ENCODE measurements at regions not wholly inside any gene's neighbourhood (a gene's known extent, or its start where the extent isn't known, plus 50 kb on each side); places are given as distances from the start of the nearest gene placed in this dataset.
"Not testable (repeated sequence)": the region's sequence is repeated elsewhere in the genome, so short reads cannot be mapped to it uniquely, and the experiment has no call there.

- ATAC-seq (no peak), DNase-seq (no peak)
- intact Hi-C loops (cut with DNase I, micrococcal nuclease): no loop called here
Observed at GRCh38 chr10:26621243-26621888, 76.1 kb upstream of the PDSS1 start.

GRCh38 chr10:26621889-26622711, 75.4 kb upstream of the PDSS1 start:
- peak; percentile 91 for ATAC-seq
- intact Hi-C loops (cut with DNase I, micrococcal nuclease): no loop called here

DNA sequence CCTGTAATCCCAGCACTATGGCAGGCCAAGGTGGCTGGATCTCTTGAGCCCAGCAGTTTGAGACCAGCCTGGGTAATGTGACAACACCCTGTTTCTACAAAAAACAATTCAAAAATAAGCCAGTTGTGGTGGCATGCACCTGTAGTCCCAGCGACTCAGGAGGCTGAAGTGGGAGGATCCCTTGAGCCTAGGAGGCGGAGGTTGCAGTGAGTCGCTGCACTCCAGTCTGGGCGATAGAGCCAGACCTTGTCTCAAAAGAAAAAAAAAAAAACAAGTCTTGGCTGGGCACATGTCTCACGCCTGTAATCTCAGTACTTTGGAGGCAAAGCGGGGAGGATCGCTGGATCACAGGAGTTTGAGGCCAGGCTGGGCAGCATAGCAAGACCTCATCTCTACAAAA, 74.6 kb upstream of the PDSS1 start:
- intact Hi-C loops (cut with DNase I, micrococcal nuclease): no loop called here
- DNase-seq (no peak), ATAC-seq (peak; percentile 33)

More at GRCh38 chr10:26621889-26622711, 75.4 kb upstream of the PDSS1 start:
- peak; percentile 47 to 65 for DNase-seq

DNA sequence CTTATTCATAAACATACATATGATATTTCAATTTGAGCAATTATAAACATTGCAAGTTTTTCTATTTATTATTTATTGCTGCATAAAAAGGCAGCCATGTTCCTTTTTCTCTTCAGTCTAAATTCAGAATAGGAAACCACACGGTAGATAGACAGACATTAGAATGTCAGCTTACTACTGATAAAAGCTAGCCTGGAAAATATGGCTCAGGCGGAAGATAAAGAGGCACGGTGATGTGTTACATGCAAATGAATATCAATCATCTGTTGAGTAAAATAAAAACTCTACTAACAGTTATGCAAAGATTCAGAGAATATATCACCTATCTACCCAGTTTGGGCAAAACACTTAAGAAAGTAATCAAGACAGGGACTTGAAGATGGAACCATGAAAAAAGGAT, 73.5 kb upstream of the PDSS1 start:
- ATAC-seq: no peak
- DNase-seq: no peak
- intact Hi-C loops (cut with DNase I, micrococcal nuclease): no loop called here

- intact Hi-C loops (cut with DNase I, micrococcal nuclease): no loop called here
- no peak for DNase-seq
- no peak for ATAC-seq
Observed at GRCh38 chr10:26626066-26626465, 71.4 kb upstream of the PDSS1 start.

GRCh38 chr10:26627324-26627723, 70.2 kb upstream of the PDSS1 start:
- DNase-seq (no peak), ATAC-seq (peak; percentile 46)
- intact Hi-C loops (cut with DNase I, micrococcal nuclease): no loop called here

GRCh38 chr10:26628395-26628794, 69.1 kb upstream of the PDSS1 start:
- ATAC-seq (no peak), DNase-seq (no peak)
- intact Hi-C loops (cut with DNase I, micrococcal nuclease): no loop called here

- intact Hi-C loops (cut with DNase I, micrococcal nuclease); ATAC-seq; DNase-seq: not testable (repeated sequence)
Observed at GRCh38 chr10:26632171-26632570, 65.3 kb upstream of the PDSS1 start.

DNA sequence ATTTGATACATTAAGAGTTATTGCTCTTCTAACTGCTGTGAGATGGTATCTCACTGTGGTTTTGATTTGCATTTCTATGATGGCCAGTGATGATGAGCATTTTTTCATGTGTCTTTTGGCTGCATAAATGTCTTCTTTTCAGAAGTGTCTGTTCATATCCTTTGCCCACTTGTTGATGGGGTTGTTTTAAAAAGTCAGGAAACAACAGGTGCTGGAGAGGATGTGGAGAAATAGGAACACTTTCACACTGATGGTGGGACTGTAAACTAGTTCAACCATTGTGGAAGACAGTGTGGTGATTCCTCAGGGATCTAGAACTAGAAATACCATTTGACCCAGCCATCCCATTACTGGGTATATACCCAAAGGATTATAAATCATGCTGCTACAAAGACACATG, 63.4 kb upstream of the PDSS1 start:
- intact Hi-C loops (cut with DNase I, micrococcal nuclease); ATAC-seq; DNase-seq: not testable (repeated sequence)

DNA sequence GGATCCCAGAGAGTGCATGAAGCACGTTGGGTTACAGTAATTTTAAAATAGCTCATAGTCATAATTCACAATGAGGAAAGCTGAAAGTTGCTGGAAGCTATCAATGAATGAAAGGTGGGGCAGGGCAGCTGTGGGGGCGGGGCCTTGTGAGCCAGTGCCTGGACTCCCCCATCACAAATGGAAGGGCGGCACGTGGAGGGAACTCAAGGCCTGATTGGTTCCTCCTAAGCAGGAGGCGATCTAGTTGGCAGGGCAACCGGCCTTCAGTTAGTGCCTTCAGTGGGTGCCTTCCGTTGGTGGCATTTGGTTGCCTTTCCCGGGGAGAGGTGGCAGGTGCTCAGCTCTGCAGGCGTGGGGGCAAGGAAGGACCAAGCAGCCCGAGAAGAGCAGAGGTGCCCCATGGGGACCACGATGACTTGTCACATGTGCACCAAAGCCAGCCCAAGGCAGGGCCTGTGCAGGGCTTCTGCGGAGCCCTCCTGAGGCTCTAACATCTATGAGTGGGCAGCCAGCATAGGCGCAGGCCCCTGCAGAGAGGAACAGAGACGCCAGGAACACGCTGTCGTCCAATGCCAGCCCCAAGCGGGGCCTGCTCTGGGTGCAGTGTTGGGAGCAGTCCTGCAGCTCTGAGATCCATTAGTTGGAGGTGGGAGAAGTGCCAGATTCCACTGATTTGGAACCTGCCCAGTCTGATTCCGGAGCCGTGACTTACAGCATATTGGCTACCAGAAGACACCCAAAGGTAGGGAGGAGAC, 59.8 kb upstream of the PDSS1 start:
- no peak for ATAC-seq
- intact Hi-C loops (cut with DNase I, micrococcal nuclease): no loop called here
- DNase-seq: no peak

DNA sequence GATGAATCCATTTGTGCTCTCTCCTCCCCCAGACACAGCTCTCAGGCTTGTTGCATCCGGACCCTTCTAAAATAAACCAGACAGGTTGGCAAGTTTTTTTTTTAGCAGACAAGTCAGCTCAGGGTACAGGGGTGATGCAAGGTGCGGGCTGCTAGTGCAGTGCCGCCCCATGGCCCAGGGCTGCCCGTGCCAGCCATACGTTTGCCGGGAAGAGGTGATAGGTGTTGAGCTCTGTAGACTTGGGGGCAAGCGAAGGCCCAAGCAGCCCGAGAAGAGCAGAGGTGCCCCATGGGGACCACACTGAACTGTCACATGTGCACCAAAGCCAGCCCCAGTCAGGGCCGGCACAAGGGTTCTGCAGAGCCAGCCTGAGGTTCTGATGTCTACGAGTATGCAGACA, 57.1 kb upstream of the PDSS1 start:
- ATAC-seq (no peak), DNase-seq (no peak)
- intact Hi-C loops (cut with DNase I, micrococcal nuclease): no loop called here

DNA sequence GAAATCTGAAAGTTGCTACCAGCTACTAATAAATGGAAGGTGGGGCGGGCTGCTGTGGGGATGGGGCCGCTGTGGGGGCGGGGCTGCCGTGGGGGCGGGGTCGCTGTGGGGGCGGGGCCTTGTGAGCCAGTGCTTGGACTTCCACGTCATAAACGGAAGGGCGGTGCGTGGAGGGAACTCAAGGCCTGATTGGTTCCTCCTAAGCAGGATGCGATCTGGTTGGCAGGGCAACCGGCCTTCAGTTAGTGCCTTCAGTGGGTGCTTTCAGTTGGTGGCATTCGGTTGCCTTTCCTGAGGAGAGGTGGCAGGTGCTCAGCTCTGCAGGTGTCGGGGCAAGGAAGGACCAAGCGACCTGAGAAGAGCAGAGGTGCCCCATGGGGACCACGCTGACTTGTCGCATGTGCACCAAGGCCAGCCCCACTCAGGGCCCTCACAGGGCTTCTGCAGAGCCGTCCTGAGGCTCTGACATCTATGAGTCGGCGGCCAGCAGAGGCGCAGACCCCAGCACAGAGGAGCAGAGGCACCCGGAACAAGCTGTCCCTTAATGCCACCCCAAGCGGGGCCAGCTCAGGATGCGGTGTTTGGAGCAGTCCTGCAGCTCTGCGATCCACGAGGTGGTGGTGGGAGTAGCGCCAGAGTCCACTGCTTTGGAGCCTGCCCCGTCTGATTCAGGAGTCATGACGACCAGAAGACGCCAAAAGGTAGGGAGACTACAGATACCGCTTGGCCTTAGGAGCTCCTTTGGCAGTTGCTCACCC, 54.4 kb upstream of the PDSS1 start:
- DNase-seq: no peak
- intact Hi-C loops (cut with DNase I, micrococcal nuclease): no loop called here
- ATAC-seq: no peak

DNA sequence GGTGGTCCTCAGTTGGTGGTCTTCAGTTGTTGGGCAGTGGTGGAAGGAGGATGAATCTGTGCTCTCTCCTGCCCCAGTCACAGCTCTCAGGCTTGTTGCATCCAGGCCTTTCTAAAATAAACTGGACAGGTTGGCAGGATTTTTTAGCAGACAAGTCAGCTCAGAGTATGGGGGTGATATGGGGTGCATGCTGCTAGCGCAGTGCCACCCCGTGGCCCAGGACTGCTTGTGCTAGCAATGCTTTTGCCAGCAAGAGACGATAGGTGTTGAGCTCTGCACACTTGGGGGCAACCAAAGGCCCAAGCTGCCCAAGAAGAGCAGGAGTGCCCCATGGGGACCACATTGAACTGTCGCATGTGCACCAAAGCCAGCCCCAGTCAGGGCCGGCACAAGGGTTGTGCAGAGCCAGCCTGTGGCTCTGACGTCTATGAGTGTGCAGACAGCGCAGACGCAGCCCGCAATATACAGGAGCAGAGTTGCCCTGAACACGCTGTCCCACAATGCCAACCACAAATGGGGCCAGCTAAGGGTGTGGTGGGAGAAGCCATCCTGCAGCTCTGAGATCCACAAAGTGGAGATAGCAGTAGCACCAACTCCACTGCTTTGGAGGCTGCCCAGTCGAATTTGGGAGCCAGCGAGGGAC, 49.8 kb upstream of the PDSS1 start:
- ATAC-seq: no peak
- intact Hi-C loops (cut with DNase I, micrococcal nuclease): no loop called here
- DNase-seq: no peak
